ENCODE measurements at regions not wholly inside any gene's neighbourhood (a gene's known extent, or its start where the extent isn't known, plus 50 kb on each side); places are given as distances from the start of the nearest gene placed in this dataset.
"Not testable (repeated sequence)": the region's sequence is repeated elsewhere in the genome, so short reads cannot be mapped to it uniquely, and the experiment has no call there.

GRCh38 chr3:194946091-194946490 is 260.4 kb downstream of the FAM43A start:
- DNase-seq: no peak
- POLR2A ChIA-PET (ENCODE audit: unreplicated experiment): interaction anchor here (0.6 kb wide), 1 partner anchor 11 kb away, joined by 3 read pairs; no protein-coding TSS in a partner anchor
- BruUV-seq (replicated peaks): no TSS peak
- Histone ChIP-seq H3K4me3 (no peak overlapping the region), H3K4me1 (replicated peaks; ENCODE audit: insufficient read depth) (no peaks in the 10 kb centered on the region), H2AFZ (no peak overlapping the region), H4K20me1 (ENCODE audit: insufficient read depth) (no peaks in the 10 kb centered on the region), H3F3A (ENCODE audit: insufficient read depth, low read depth) (no peaks in the 10 kb centered on the region), H3K9me3 (ENCODE audit: insufficient read depth, low read depth) (no peaks in the 10 kb centered on the region), H3K36me3 (ENCODE audit: low read depth) (no peaks in the 10 kb centered on the region), H3K27me3 (ENCODE audit: insufficient read depth, low read depth) (no peaks in the 10 kb centered on the region), H3K9me2 (ENCODE audit: insufficient read depth) (no peaks in the 10 kb centered on the region), H3K27ac (no peak overlapping the region), H3K79me2 (ENCODE audit: low read depth) (no peaks in the 10 kb centered on the region), H3K4me2 (no peak overlapping the region)
- TF ChIP-seq CTCF (conservative IDR thresholded peaks at IDR 0.05) (no peak), EZH2 (IDR thresholded peaks at IDR 0.05; ENCODE audit: low read depth) (no peak)
- CTCF ChIA-PET: no interaction called here
- intact Hi-C loops (cut with micrococcal nuclease; ENCODE audit: unreplicated experiment): no loop called here

- no peaks in the 10 kb centered on the region for H3K36me3 ChIP-seq (ENCODE audit: low read depth)
- no peaks in the 10 kb centered on the region for H3K27me3 ChIP-seq (ENCODE audit: insufficient read depth, low read depth)
- H3K79me2 ChIP-seq (ENCODE audit: low read depth): no peaks in the 10 kb centered on the region
- H2AFZ ChIP-seq: no peak overlapping the region
- H3K4me2 ChIP-seq: no peak overlapping the region
- TF ChIP-seq EZH2 (IDR thresholded peaks at IDR 0.05; ENCODE audit: low read depth) (no peak), CTCF (conservative IDR thresholded peaks at IDR 0.05) (no peak)
- H4K20me1 ChIP-seq (ENCODE audit: insufficient read depth): no peaks in the 10 kb centered on the region
- CTCF ChIA-PET: no interaction called here
- no peak overlapping the region for H3K27ac ChIP-seq
- no peaks in the 10 kb centered on the region for H3K9me2 ChIP-seq (ENCODE audit: insufficient read depth)
- no peak overlapping the region for H3K4me3 ChIP-seq
- intact Hi-C loops (cut with micrococcal nuclease; ENCODE audit: unreplicated experiment): no loop called here
- no peaks in the 10 kb centered on the region for H3F3A ChIP-seq (ENCODE audit: insufficient read depth, low read depth)
- POLR2A ChIA-PET (ENCODE audit: unreplicated experiment): no interaction called here
- no peaks in the 10 kb centered on the region for H3K4me1 ChIP-seq (replicated peaks; ENCODE audit: insufficient read depth)
- no TSS peak for BruUV-seq (replicated peaks)
- DNase-seq: no peak
- no peaks in the 10 kb centered on the region for H3K9me3 ChIP-seq (ENCODE audit: insufficient read depth, low read depth)
These were observed 263.9 kb downstream of the FAM43A start for GRCh38 chr3:194949592-194949991.

GRCh38 chr3:194950906-194951628 is 265.4 kb downstream of the FAM43A start:
- Histone ChIP-seq H3K36me3 (ENCODE audit: low read depth) (no peaks in the 10 kb centered on the region), H3F3A (ENCODE audit: insufficient read depth, low read depth) (no peaks in the 10 kb centered on the region), H3K4me2 (no peak overlapping the region), H3K27me3 (ENCODE audit: insufficient read depth, low read depth) (no peaks in the 10 kb centered on the region), H3K4me1 (replicated peaks; ENCODE audit: insufficient read depth) (no peaks in the 10 kb centered on the region), H3K27ac (no peak overlapping the region), H3K4me3 (no peak overlapping the region), H2AFZ (no peak overlapping the region), H3K9me2 (ENCODE audit: insufficient read depth) (no peaks in the 10 kb centered on the region), H4K20me1 (ENCODE audit: insufficient read depth) (no peaks in the 10 kb centered on the region), H3K79me2 (ENCODE audit: low read depth) (no peaks in the 10 kb centered on the region), H3K9me3 (ENCODE audit: insufficient read depth, low read depth) (no peaks in the 10 kb centered on the region)
- intact Hi-C loops (cut with micrococcal nuclease; ENCODE audit: unreplicated experiment): no loop called here
- CTCF ChIA-PET: no interaction called here
- TF ChIP-seq CTCF (conservative IDR thresholded peaks at IDR 0.05): no peak
- no peak for DNase-seq
- no TSS peak for BruUV-seq (replicated peaks)
- POLR2A ChIA-PET (ENCODE audit: unreplicated experiment): no interaction called here

GRCh38 chr3:194951629-194951920 is 265.9 kb downstream of the FAM43A start:
- intact Hi-C loops (cut with micrococcal nuclease; ENCODE audit: unreplicated experiment); H3K27ac ChIP-seq; H3K9me2 ChIP-seq (ENCODE audit: insufficient read depth); H3K4me2 ChIP-seq; H3K27me3 ChIP-seq (ENCODE audit: insufficient read depth, low read depth); H2AFZ ChIP-seq; H3K36me3 ChIP-seq (ENCODE audit: low read depth); H4K20me1 ChIP-seq (ENCODE audit: insufficient read depth); BruUV-seq (replicated peaks); H3F3A ChIP-seq (ENCODE audit: insufficient read depth, low read depth); DNase-seq; H3K9me3 ChIP-seq (ENCODE audit: insufficient read depth, low read depth); CTCF ChIA-PET; H3K79me2 ChIP-seq (ENCODE audit: low read depth); H3K4me1 ChIP-seq (replicated peaks; ENCODE audit: insufficient read depth); H3K4me3 ChIP-seq; POLR2A ChIA-PET (ENCODE audit: unreplicated experiment): not testable (repeated sequence)
